Brain microvascular endothelial cell (primary cell): ENCODE measurements at regions not wholly inside any gene's neighbourhood (a gene's known extent, or its start where the extent isn't known, plus 50 kb on each side); places are given as distances from the start of the nearest gene placed in this dataset.

Experiments
- DNase-seq: peaks from one replicate; pipeline ENCODE4 v3.0.0-alpha.2; 2020
- H3K27ac ChIP-seq: fragments of 250-450 bp; sonication (Bioruptor Pico); 2 replicates; pipeline ENCODE4 v1.5.1; 2020; ENCODE audit warnings: mild to moderate bottlenecking, moderate library complexity
- H3K27me3 ChIP-seq: fragments of 250-450 bp; sonication (Bioruptor Pico); replicated peaks from 2 replicates; pipeline ENCODE4 v1.5.1; 2020; ENCODE audit warnings: mild to moderate bottlenecking
- H3K36me3 ChIP-seq: fragments of 250-450 bp; sonication (Bioruptor Pico); replicated peaks from 2 replicates; pipeline ENCODE4 v1.5.1; 2020; ENCODE audit warnings: mild to moderate bottlenecking
- H3K4me3 ChIP-seq: 2 replicates; pipeline ENCODE4 v1.5.1; 2011; ENCODE audit warnings: low read depth, mild to moderate bottlenecking, control low read depth, low read length, moderate library complexity
- in situ Hi-C: cut with HindIII; loops from 2 replicates; pipeline ENCODE4 v1.10.0; 2017; ENCODE audit warnings: low sequenced_read_pairs, low pct_ligation_motif_present
- TF ChIP-seq, protein P1 (sequence below): IDR thresholded peaks from 2 replicates; pipeline ENCODE4 v1.5.1; 2011; ENCODE audit warnings: low read depth, mild to moderate bottlenecking, moderate library complexity, low read length, control low read depth, inconsistent platforms; ENCODE audit errors: missing control alignments

DNA sequence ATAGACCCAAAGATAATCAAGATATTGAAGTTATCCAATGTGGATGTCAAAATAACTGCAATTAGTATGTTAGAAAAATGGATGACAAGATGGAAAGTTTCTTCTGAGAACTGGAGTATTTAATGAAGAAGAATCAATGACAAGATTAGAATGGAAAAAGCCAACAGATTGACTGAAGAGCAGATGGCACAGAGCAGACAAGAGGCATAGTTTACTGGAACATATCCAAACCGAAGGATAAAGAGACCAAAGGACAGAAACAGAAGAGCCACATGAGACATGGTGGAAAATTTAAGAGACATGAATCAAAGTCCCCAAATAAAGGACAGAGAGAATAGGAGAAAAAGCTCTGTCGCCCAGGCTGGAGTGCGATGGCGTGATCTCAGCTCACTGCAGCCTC is 89.6 kb upstream of the RXFP2 start:
- no peaks in the 10 kb centered on the region for H3K36me3 ChIP-seq
- H3K27ac ChIP-seq, result no peak overlapping the region
- no peak overlapping the region for H3K4me3 ChIP-seq
- DNase-seq, result no peak
- in situ Hi-C loops, result no loop called here
- TF ChIP-seq, protein P1, sequence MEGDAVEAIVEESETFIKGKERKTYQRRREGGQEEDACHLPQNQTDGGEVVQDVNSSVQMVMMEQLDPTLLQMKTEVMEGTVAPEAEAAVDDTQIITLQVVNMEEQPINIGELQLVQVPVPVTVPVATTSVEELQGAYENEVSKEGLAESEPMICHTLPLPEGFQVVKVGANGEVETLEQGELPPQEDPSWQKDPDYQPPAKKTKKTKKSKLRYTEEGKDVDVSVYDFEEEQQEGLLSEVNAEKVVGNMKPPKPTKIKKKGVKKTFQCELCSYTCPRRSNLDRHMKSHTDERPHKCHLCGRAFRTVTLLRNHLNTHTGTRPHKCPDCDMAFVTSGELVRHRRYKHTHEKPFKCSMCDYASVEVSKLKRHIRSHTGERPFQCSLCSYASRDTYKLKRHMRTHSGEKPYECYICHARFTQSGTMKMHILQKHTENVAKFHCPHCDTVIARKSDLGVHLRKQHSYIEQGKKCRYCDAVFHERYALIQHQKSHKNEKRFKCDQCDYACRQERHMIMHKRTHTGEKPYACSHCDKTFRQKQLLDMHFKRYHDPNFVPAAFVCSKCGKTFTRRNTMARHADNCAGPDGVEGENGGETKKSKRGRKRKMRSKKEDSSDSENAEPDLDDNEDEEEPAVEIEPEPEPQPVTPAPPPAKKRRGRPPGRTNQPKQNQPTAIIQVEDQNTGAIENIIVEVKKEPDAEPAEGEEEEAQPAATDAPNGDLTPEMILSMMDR, result no peak
- H3K27me3 ChIP-seq, result no peaks in the 10 kb centered on the region

DNA sequence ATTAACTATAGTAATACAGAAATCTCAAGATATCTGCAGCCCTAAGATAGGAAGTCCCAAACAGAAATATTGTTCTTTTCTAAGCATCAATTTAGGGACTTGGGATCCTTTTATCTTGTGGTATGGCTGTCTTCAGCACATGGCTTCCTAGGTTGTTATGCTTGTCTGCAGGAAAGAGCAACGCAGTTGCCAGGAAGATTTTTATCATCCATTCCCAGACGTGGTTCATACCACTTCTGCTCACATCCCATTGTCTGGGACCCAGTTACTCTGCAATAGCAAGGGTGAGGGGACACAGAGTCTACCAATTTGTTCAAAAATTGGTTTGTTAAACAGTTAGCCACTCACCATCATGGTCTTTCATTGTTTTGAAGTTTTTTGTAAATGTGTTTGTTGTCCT is 85.6 kb upstream of the RXFP2 start:
- Histone ChIP-seq H3K4me3 (no peak overlapping the region), H3K27me3 (no peaks in the 10 kb centered on the region), H3K36me3 (no peaks in the 10 kb centered on the region), H3K27ac (no peak overlapping the region)
- no peak for DNase-seq
- in situ Hi-C loops, result no loop called here
- TF ChIP-seq, protein P1, result no peak

DNA sequence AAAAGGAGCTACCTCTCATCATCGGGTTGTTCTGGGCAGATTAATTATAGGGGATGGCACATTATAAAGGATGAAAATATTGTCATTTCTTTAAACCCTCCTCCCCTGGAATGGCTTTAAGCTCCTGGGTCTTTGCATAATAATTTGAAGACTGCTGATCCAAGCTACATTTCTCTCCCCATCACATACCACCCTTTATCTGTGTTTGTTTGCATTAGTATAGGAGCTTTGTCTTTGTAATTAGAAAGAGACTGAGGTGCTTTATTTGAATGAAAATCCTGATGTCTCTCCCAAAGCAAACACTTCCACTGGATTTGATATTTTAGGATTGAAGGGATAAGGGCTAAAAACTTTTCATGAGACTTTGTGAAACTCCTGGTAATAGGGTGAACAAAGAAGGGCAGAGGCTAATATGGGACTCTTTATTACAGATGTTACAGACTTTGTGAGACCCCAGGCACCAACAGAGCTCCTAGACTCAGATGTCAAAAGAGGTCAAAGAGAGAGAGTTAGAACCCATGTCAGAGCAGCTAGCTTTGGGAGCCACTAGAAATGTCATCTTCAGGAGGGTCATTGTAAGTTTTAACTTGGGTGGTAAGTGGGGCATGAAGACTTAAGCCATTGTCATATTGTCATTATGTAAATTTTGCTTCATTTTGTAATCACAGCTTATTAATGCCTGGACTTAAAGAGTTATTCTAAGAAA is 75.3 kb upstream of the RXFP2 start:
- in situ Hi-C loops, result no loop called here
- Histone ChIP-seq H3K36me3 (no peaks in the 10 kb centered on the region), H3K4me3 (no peak overlapping the region), H3K27me3 (no peaks in the 10 kb centered on the region), H3K27ac (no peak overlapping the region)
- TF ChIP-seq, protein P1, result no peak
- DNase-seq, result no peak

DNA sequence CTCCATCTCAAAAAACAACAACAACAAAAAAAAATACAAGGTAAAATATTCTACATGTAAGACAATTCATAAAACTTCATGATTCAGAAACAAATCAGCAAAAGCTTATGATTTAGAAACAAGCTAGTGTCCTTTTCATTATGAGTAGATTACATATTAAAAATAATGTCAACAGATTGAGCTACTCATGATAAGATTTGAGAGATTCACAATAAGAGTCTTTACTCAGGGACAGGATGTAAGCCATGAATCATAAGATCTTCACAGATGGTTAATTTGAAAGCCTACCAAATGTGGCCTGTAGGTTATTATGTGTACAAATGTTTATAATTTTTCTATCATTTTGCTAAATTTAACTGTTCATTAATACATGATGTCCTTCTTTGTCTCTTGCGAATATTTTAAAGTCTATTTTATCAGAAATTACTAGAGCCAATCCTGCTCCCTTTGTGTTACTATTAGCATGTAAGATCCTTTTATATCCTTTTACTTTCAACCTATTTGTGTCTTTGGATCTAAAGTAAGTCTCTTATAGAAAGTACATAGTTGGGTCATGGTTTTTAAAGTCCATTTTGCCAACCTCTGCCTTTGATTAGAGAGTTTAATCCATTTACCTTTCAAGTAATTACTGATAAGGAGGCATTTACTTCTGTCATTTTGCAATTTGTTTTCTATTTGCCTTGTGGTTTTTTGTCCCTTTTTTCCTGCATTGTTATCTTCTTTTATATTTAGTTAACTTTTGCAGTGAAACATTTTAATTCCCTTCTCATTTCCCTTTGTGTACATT is 68.3 kb upstream of the RXFP2 start:
- Histone ChIP-seq H3K27ac (no peak overlapping the region), H3K27me3 (no peaks in the 10 kb centered on the region), H3K36me3 (no peaks in the 10 kb centered on the region), H3K4me3 (no peak overlapping the region)
- DNase-seq, result no peak
- in situ Hi-C loops, result no loop called here
- TF ChIP-seq, protein P1, result no peak

DNA sequence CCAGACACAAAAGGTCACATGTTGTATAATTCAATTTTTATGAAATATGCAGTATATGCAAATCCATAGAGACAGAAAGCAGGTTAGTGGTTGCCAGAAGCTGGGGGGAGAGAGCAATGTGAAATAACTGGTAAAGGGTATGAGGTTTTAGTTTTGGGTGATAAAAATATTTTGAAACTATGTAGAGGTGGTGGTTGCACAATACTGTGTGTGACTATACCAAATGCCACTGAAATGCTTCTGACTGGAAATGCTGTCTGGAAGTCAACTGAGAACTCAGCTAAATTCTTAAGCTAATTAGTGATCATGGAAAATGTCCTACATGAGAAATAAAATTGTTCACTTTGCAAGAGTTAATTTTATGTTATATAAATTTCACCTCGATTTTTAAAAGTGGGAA is 65.3 kb upstream of the RXFP2 start:
- TF ChIP-seq, protein P1, result no peak
- H3K4me3 ChIP-seq, result no peak overlapping the region
- no peak overlapping the region for H3K27ac ChIP-seq
- in situ Hi-C loops, result no loop called here
- DNase-seq, result no peak
- H3K36me3 ChIP-seq, result no peaks in the 10 kb centered on the region
- H3K27me3 ChIP-seq, result no peaks in the 10 kb centered on the region
